CD4-positive, alpha-beta T cell treated with Interleukin-2 at 100 ng/mL for 4 hours (primary cell): ENCODE measurements at regions not wholly inside any gene's neighbourhood (a gene's known extent, or its start where the extent isn't known, plus 50 kb on each side); places are given as distances from the start of the nearest gene placed in this dataset.
"Not testable (repeated sequence)": the region's sequence is repeated elsewhere in the genome, so short reads cannot be mapped to it uniquely, and the experiment has no call there.

Experiments used
- DNase-seq: peaks from one replicate; pipeline ENCODE4 v3.0.0-alpha.2; 2020; ENCODE audit warnings: low spot score

- DNase-seq, result no peak
Observed at GRCh38 chr12:14211947-14212387, 153.5 kb upstream of the ATF7IP start.

- DNase-seq, result no peak
Observed at GRCh38 chr12:14213542-14213941, 151.9 kb upstream of the ATF7IP start.

GRCh38 chr12:14214495-14214894, 151.0 kb upstream of the ATF7IP start:
- DNase-seq, result no peak

GRCh38 chr12:14215949-14216348, 149.5 kb upstream of the ATF7IP start:
- not testable (repeated sequence) for DNase-seq

GRCh38 chr12:14216405-14217294, 148.8 kb upstream of the ATF7IP start:
- DNase-seq, result peak; percentile 48

- no peak for DNase-seq
Observed at GRCh38 chr12:14219156-14219555, 146.3 kb upstream of the ATF7IP start.

- not testable (repeated sequence) for DNase-seq
Observed at GRCh38 chr12:14219670-14220069, 145.8 kb upstream of the ATF7IP start.

GRCh38 chr12:14225064-14225463, 140.4 kb upstream of the ATF7IP start:
- no peak for DNase-seq

- DNase-seq, result not testable (repeated sequence)
Observed at GRCh38 chr12:14235176-14235575, 130.3 kb upstream of the ATF7IP start.

- not testable (repeated sequence) for DNase-seq
Observed at GRCh38 chr12:14236641-14237040, 128.8 kb upstream of the ATF7IP start.

- peak; percentile 51 for DNase-seq
Observed at GRCh38 chr12:14238221-14238792, 127.2 kb upstream of the ATF7IP start.

- peak; percentile 57 for DNase-seq
Observed at GRCh38 chr12:14239350-14239934, 126.0 kb upstream of the ATF7IP start.

- DNase-seq, result no peak
Observed at GRCh38 chr12:14239935-14240872, 125.3 kb upstream of the ATF7IP start.

GRCh38 chr12:14240873-14241220, 124.6 kb upstream of the ATF7IP start:
- DNase-seq, result no peak

GRCh38 chr12:14242825-14243224, 122.7 kb upstream of the ATF7IP start:
- DNase-seq, result not testable (repeated sequence)

GRCh38 chr12:14243941-14244340, 121.5 kb upstream of the ATF7IP start:
- DNase-seq, result no peak

- no peak for DNase-seq
Observed at GRCh38 chr12:14244876-14245669, 120.4 kb upstream of the ATF7IP start.

GRCh38 chr12:14247166-14247565, 118.3 kb upstream of the ATF7IP start:
- DNase-seq, result no peak

- no peak for DNase-seq
Observed at GRCh38 chr12:14249368-14249767, 116.1 kb upstream of the ATF7IP start.

GRCh38 chr12:14252697-14253096, 112.8 kb upstream of the ATF7IP start:
- DNase-seq, result no peak

GRCh38 chr12:14253496-14253895, 112.0 kb upstream of the ATF7IP start:
- no peak for DNase-seq
